GM12878 (cell line): ENCODE measurements at regions not wholly inside any gene's neighbourhood (a gene's known extent, or its start where the extent isn't known, plus 50 kb on each side); places are given as distances from the start of the nearest gene placed in this dataset.

Experiments
- ATAC-seq: fragments of 200-7000 bp; cut with Tn5 transposase; 3 replicates; pipeline ENCODE4 v1.9.1; 2020; ENCODE audit warnings: mild to moderate bottlenecking, moderate library complexity
- BruUV-seq: library from RNA; stranded (reverse); fragments of 400-500 nt; replicated peaks from 2 replicates; lab custom pipeline; 2021; lab: Mats Ljungman, UMichigan
- CTCF ChIA-PET: fragments of 300-600 bp; sonication (Branson Sonifier 250); formaldehyde crosslinking; extraction: SDS; loops from one replicate; lab custom pipeline; 2021; ENCODE audit warnings: inconsistent platforms; lab: Yijun Ruan, JAX
- POLR2A ChIA-PET: fragments of 350-600 bp; formaldehyde crosslinking; extraction: SDS; loops from one replicate; lab custom pipeline; 2021; ENCODE audit warnings: inconsistent platforms; lab: Charles Lee
- RAD21 ChIA-PET: fragments of 300-600 bp; sonication (Branson Sonifier 250); formaldehyde crosslinking; loops from one replicate; lab custom pipeline; 2023; ENCODE audit warnings: antibody characterized with exemption; ENCODE audit not compliant: unreplicated experiment; lab: Charles Lee
- SMC1A ChIA-PET: fragments of 300-600 bp; sonication (Branson Sonifier 250); formaldehyde crosslinking; loops from one replicate; lab custom pipeline; 2023; ENCODE audit not compliant: unreplicated experiment, uncharacterized antibody; lab: Charles Lee
- DNase-seq: peaks from one replicate; pipeline ENCODE4 v3.0.0-alpha.2; 2011; ENCODE audit warnings: low read depth, low spot score
- FAIRE-seq: peaks from 3 replicates; lab custom pipeline; 2011; peaks lifted over from hg19 to GRCh38; lab: Jason Lieb, UNC
- H2AFZ ChIP-seq: 2 replicates; pipeline ENCODE4 v1.6.0; 2011; ENCODE audit warnings: low read depth, low read length, control low read depth; ENCODE audit not compliant: control insufficient read depth
- H3K27ac ChIP-seq: 2 replicates; pipeline ENCODE4 v1.5.1; 2011; ENCODE audit warnings: control low read depth; ENCODE audit not compliant: control insufficient read depth, insufficient read depth
- H3K27me3 ChIP-seq, 2 experiments: replicated peaks in 1 of 2; 2 replicates each; pipeline versions ENCODE4 v1.6.0 to v1.6.1; 2011; ENCODE audit warnings: low read length in 1 of 2; ENCODE audit not compliant: control insufficient read depth in 2 of 2, insufficient read depth in 2 of 2
- H3K36me3 ChIP-seq, 2 experiments: 2 replicates each; pipeline ENCODE4 v1.5.1; 2011; ENCODE audit warnings: low read length in 1 of 2; ENCODE audit not compliant: control insufficient read depth in 2 of 2, insufficient read depth in 2 of 2
- H3K4me1 ChIP-seq: 2 replicates; pipeline ENCODE4 v1.6.1; 2011; ENCODE audit warnings: mild to moderate bottlenecking, low read length, moderate library complexity, mixed read lengths; ENCODE audit not compliant: control insufficient read depth, insufficient read depth
- H3K4me2 ChIP-seq: 2 replicates; pipeline ENCODE4 v1.6.0; 2011; ENCODE audit warnings: control low read depth; ENCODE audit not compliant: control insufficient read depth, insufficient read depth
- H3K4me3 ChIP-seq: fragments of 200-600 bp; sonication (generic); 2 replicates; pipeline ENCODE4 v1.5.1; 2016
- H3K79me2 ChIP-seq: 2 replicates; pipeline ENCODE4 v1.6.0; 2011; ENCODE audit warnings: low read length; ENCODE audit not compliant: control insufficient read depth, insufficient read depth
- H3K9ac ChIP-seq: 2 replicates; pipeline ENCODE4 v1.8.0; 2011; ENCODE audit warnings: low read length, control low read depth, mixed read lengths; ENCODE audit not compliant: control insufficient read depth, insufficient read depth
- H3K9me3 ChIP-seq: replicated peaks from 3 replicates; pipeline ENCODE4 v1.5.1; 2011; ENCODE audit warnings: mild to moderate bottlenecking, low read length; ENCODE audit not compliant: control insufficient read depth, insufficient read depth
- H4K20me1 ChIP-seq: 2 replicates; pipeline ENCODE4 v1.6.0; 2011; ENCODE audit not compliant: control insufficient read depth, insufficient read depth
- ASH2L ChIP-seq: fragments of 300-600, 200-600 bp; sonication (generic); IDR thresholded peaks from 2 replicates; pipeline ENCODE4 v1.6.1; 2017; ENCODE audit warnings: low read depth, mild to moderate bottlenecking, borderline replicate concordance
- BCL11A ChIP-seq: IDR thresholded peaks from 2 replicates; pipeline ENCODE4 v1.6.1; 2011; ENCODE audit warnings: low read depth, low read length
- BHLHE40 ChIP-seq, 2 experiments: fragments of 450-650 bp in 1 of 2; IDR thresholded peaks; 2 replicates each; pipeline ENCODE4 v1.6.1; 2011 to 2017; ENCODE audit warnings: low read depth in 2 of 2, borderline replicate concordance in 1 of 2, improper control_type of control experiment in 1 of 2, low read length in 1 of 2, mild to moderate bottlenecking in 1 of 2
- EP300 ChIP-seq, 2 experiments: fragments of 150-350 bp in 1 of 2; IDR thresholded peaks; 2 replicates each; pipeline ENCODE4 v1.6.1; 2011 to 2012; ENCODE audit warnings: low read depth in 2 of 2, low read length in 2 of 2, borderline replicate concordance in 1 of 2, improper control_type of control experiment in 1 of 2, inconsistent platforms in 1 of 2; ENCODE audit not compliant: control insufficient read depth in 1 of 2
- ETV6 ChIP-seq, 2 experiments: fragments of 450-650 bp in 1 of 2; IDR thresholded peaks in 1 of 2; conservative IDR thresholded peaks in 1 of 2; 2 replicates each; pipeline ENCODE4 v1.6.1; 2014; ENCODE audit warnings: antibody characterized with exemption in 1 of 2, borderline replicate concordance in 1 of 2, low read depth in 1 of 2, mild to moderate bottlenecking in 1 of 2, moderate library complexity in 1 of 2
- NFIC ChIP-seq: IDR thresholded peaks from 2 replicates; pipeline ENCODE4 v1.6.1; 2012; ENCODE audit warnings: low read depth, mild to moderate bottlenecking, inconsistent platforms, low read length, moderate library complexity
- RBBP5 ChIP-seq: fragments of 200-600 bp; sonication (generic); conservative IDR thresholded peaks from 2 replicates; pipeline ENCODE4 v1.6.1; 2016
- REST ChIP-seq: IDR thresholded peaks from 2 replicates; pipeline ENCODE4 v1.6.1; 2012; ENCODE audit warnings: mild to moderate bottlenecking, low read depth, low read length
- RUNX3 ChIP-seq: IDR thresholded peaks from 2 replicates; pipeline ENCODE4 v1.6.1; 2012; ENCODE audit warnings: low read length, inconsistent platforms
- ZBED1 ChIP-seq: IDR thresholded peaks from 2 replicates; pipeline ENCODE4 v1.6.1; 2016; ENCODE audit warnings: borderline replicate concordance
- ZNF687 ChIP-seq: fragments of 450-650 bp; IDR thresholded peaks from 2 replicates; pipeline ENCODE4 v1.6.1; 2017; ENCODE audit warnings: mild to moderate bottlenecking, moderate library complexity
- WGBS: methylation state at CpG from one replicate; pipeline ENCODE4 v1.1.6; 2016; ENCODE audit warnings: low lambda C conversion rate; ENCODE audit not compliant: insufficient replicate concordance, insufficient coverage; ENCODE audit errors: missing lambda C conversion rate; 5-methylcytosine and 5-hydroxymethylcytosine counted together
- in situ Hi-C: fragments of 300-500 bp; cut with MboI; formaldehyde crosslinking; loops from 9 replicates; pipeline ENCODE4 v1.14.3; 2018; ENCODE audit warnings: mixed read lengths
- intact Hi-C: fragments of 100-400 bp; cut with micrococcal nuclease; formaldehyde crosslinking; loops from one replicate; pipeline ENCODE4 v1.14.2; 2022; ENCODE audit not compliant: unreplicated experiment
- TF ChIP-seq, protein P1 (sequence below): fragments of 450-650 bp; IDR thresholded peaks from 2 replicates; pipeline ENCODE4 v1.6.1; 2017; ENCODE audit warnings: mild to moderate bottlenecking, low read depth, inconsistent platforms; ENCODE audit not compliant: poor library complexity, severe bottlenecking

- Histone ChIP-seq H3K4me1 (no peaks in the 10 kb centered on the region), H3K27me3 (no peaks in the 10 kb centered on the region), H3K4me2 (no peak overlapping the region), H3K36me3 (no peaks in the 10 kb centered on the region), H3K27ac (no peak overlapping the region), H3K9me3 (no peaks in the 10 kb centered on the region; the same call in 2 of the 3 replicates), H4K20me1 (no peaks in the 10 kb centered on the region), H3K79me2 (no peaks in the 10 kb centered on the region), H3K9ac (no peak overlapping the region), H3K4me3 (no peak overlapping the region), H2AFZ (no peak overlapping the region)
- ATAC-seq (no peak), FAIRE-seq (no peak), DNase-seq (no peak)
- ChIA-PET POLR2A (no interaction called here), SMC1A (no interaction called here), RAD21 (no interaction called here), CTCF (interaction anchor here (0.6 to 1.0 kb wide), 2 partner anchors 13 kb away, joined by 3 read pairs; no protein-coding TSS in a partner anchor)
- intact Hi-C loops (no loop called here), in situ Hi-C loops (no loop called here)
- WGBS: 71% methylated on average over 16 of the region's 21 CpGs
- BruUV-seq: no TSS peak
- no peak for TF ChIP-seq REST
- TF ChIP-seq RBBP5: no peak
- TF ChIP-seq ZNF687: no peak
- TF ChIP-seq ETV6 (conservative IDR thresholded peaks at IDR 0.05 in 1 of 2, IDR thresholded peaks at IDR 0.05 in 1 of 2; ENCODE audit: borderline replicate concordance in 1 of 2, low read depth in 1 of 2): no peak
- TF ChIP-seq NFIC: no peak
- no peak for TF ChIP-seq EP300 (IDR thresholded peaks at IDR 0.05; ENCODE audit: borderline replicate concordance in 1 of 2, control insufficient read depth in 1 of 2, low read depth in 2 of 2, low read length in 2 of 2)
- no peak for TF ChIP-seq ASH2L
- TF ChIP-seq RUNX3: no peak
- no peak for TF ChIP-seq BHLHE40 (IDR thresholded peaks at IDR 0.05; ENCODE audit: borderline replicate concordance in 1 of 2, low read depth in 2 of 2, low read length in 1 of 2)
- TF ChIP-seq ZBED1: no peak
- no peak for TF ChIP-seq BCL11A
- TF ChIP-seq, protein P1, sequence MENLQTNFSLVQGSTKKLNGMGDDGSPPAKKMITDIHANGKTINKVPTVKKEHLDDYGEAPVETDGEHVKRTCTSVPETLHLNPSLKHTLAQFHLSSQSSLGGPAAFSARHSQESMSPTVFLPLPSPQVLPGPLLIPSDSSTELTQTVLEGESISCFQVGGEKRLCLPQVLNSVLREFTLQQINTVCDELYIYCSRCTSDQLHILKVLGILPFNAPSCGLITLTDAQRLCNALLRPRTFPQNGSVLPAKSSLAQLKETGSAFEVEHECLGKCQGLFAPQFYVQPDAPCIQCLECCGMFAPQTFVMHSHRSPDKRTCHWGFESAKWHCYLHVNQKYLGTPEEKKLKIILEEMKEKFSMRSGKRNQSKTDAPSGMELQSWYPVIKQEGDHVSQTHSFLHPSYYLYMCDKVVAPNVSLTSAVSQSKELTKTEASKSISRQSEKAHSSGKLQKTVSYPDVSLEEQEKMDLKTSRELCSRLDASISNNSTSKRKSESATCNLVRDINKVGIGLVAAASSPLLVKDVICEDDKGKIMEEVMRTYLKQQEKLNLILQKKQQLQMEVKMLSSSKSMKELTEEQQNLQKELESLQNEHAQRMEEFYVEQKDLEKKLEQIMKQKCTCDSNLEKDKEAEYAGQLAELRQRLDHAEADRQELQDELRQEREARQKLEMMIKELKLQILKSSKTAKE: no peak
Measured at GRCh38 chr2:183264890-183265535, 140.8 kb downstream of the NUP35 start.
